CD4-positive, CD25-positive, alpha-beta regulatory T cell (primary cell): ENCODE measurements at regions not wholly inside any gene's neighbourhood (a gene's known extent, or its start where the extent isn't known, plus 50 kb on each side); places are given as distances from the start of the nearest gene placed in this dataset.

Experiments used
- ATAC-seq, 2 donors: fragments of 150-1000 bp; cut with Tn5 transposase; one replicate each; pipeline ENCODE4 v1.10.0; 2021; ENCODE audit warnings: low read depth in 2 of 2, moderate number of reproducible peaks in 2 of 2, moderate library complexity in 1 of 2
- DNase-seq, 3 donors: peaks; one replicate each; pipeline versions ENCODE4 v3.0.0 to v3.0.0-alpha.2; 2012 to 2022; ENCODE audit warnings: mixed read lengths in 1 of 3
- H3K27ac ChIP-seq: one replicate; pipeline ENCODE4 v1.7.0; 2013; ENCODE audit warnings: mild to moderate bottlenecking, low read length; ENCODE audit not compliant: insufficient read depth, poor library complexity, severe bottlenecking
- H3K27me3 ChIP-seq: one replicate; pipeline ENCODE4 v1.7.0; 2013; ENCODE audit warnings: low read length; ENCODE audit not compliant: control insufficient read depth, insufficient read depth
- H3K36me3 ChIP-seq: one replicate; pipeline ENCODE4 v1.7.0; 2013; ENCODE audit warnings: mild to moderate bottlenecking, low read length, moderate library complexity; ENCODE audit not compliant: control insufficient read depth, insufficient read depth
- H3K4me1 ChIP-seq: 2 replicates; pipeline ENCODE4 v1.7.0; 2013; ENCODE audit warnings: mild to moderate bottlenecking, low read length; ENCODE audit not compliant: insufficient read depth, control insufficient read depth, poor library complexity, severe bottlenecking
- H3K4me3 ChIP-seq: one replicate; pipeline ENCODE4 v1.7.0; 2013; ENCODE audit warnings: low read depth, mild to moderate bottlenecking, low read length, moderate library complexity
- H3K9me3 ChIP-seq, 2 experiments: 1 replicate in 1 of 2; 2 replicates in 1 of 2; pipeline ENCODE4 v1.7.0; 2013; ENCODE audit warnings: low read length in 2 of 2, mild to moderate bottlenecking in 1 of 2, moderate library complexity in 1 of 2; ENCODE audit not compliant: control insufficient read depth in 2 of 2
- H3K27ac Mint-ChIP-seq, 3 donors: one replicate each; pipeline ENCODE4 v1.8.0; 2020 to 2022; ENCODE audit warnings: mild to moderate bottlenecking in 3 of 3, mixed read lengths in 3 of 3, moderate library complexity in 2 of 3
- H3K27me3 Mint-ChIP-seq: one replicate; pipeline ENCODE4 v1.8.0; 2022; ENCODE audit warnings: mild to moderate bottlenecking, mixed read lengths
- H3K36me3 Mint-ChIP-seq: one replicate; pipeline ENCODE4 v1.8.0; 2020; ENCODE audit warnings: mixed read lengths
- H3K4me1 Mint-ChIP-seq, 4 donors: one replicate each; pipeline ENCODE4 v1.8.0; 2020 to 2022; ENCODE audit warnings: mixed read lengths in 4 of 4, mild to moderate bottlenecking in 1 of 4
- H3K4me3 Mint-ChIP-seq, 4 donors: one replicate each; pipeline ENCODE4 v1.8.0; 2020 to 2022; ENCODE audit warnings: mild to moderate bottlenecking in 4 of 4, mixed read lengths in 4 of 4, moderate library complexity in 3 of 4
- H3K9me3 Mint-ChIP-seq, 7 donors: one replicate each; pipeline ENCODE4 v1.8.0; 2020 to 2022; ENCODE audit warnings: mixed read lengths in 7 of 7, mild to moderate bottlenecking in 3 of 7, moderate library complexity in 2 of 7

GRCh38 chr7:131147604-131148003 is 180.1 kb upstream of the MKLN1 start:
- no peaks in the 10 kb centered on the region for H3K36me3 ChIP-seq
- Mint-ChIP-seq H3K27me3 (peaks cover 11% of the 10 kb centered on the region), H3K4me1 (no peaks in the 10 kb centered on the region), H3K36me3 (no peaks in the 10 kb centered on the region), H3K9me3 (peaks cover 0 to 4% (median 0%) of the 10 kb centered on the region in 7 donors), H3K4me3 (no peak overlapping the region), H3K27ac (no peak overlapping the region)
- no peaks in the 10 kb centered on the region for H3K4me1 ChIP-seq
- ATAC-seq = no peak
- H3K4me3 ChIP-seq = no peak overlapping the region
- DNase-seq = no peak
- H3K27me3 ChIP-seq = peaks cover 2% of the 10 kb centered on the region
- H3K9me3 ChIP-seq = no peaks in the 10 kb centered on the region
- no peak overlapping the region for H3K27ac ChIP-seq

- Histone ChIP-seq H3K4me1 (no peaks in the 10 kb centered on the region), H3K9me3 (no peaks in the 10 kb centered on the region), H3K36me3 (no peaks in the 10 kb centered on the region), H3K4me3 (no peak overlapping the region), H3K27ac (no peak overlapping the region), H3K27me3 (peaks cover 2% of the 10 kb centered on the region)
- peaks cover 11% of the 10 kb centered on the region for H3K27me3 Mint-ChIP-seq
- H3K9me3 Mint-ChIP-seq = peaks cover 0 to 4% (median 0%) of the 10 kb centered on the region in 7 donors
- H3K36me3 Mint-ChIP-seq = no peaks in the 10 kb centered on the region
- no peak overlapping the region for H3K27ac Mint-ChIP-seq
- no peak for DNase-seq
- ATAC-seq = no peak
- H3K4me3 Mint-ChIP-seq = no peak overlapping the region
- no peaks in the 10 kb centered on the region for H3K4me1 Mint-ChIP-seq
Observed at GRCh38 chr7:131148258-131148657, 179.4 kb upstream of the MKLN1 start.

DNA sequence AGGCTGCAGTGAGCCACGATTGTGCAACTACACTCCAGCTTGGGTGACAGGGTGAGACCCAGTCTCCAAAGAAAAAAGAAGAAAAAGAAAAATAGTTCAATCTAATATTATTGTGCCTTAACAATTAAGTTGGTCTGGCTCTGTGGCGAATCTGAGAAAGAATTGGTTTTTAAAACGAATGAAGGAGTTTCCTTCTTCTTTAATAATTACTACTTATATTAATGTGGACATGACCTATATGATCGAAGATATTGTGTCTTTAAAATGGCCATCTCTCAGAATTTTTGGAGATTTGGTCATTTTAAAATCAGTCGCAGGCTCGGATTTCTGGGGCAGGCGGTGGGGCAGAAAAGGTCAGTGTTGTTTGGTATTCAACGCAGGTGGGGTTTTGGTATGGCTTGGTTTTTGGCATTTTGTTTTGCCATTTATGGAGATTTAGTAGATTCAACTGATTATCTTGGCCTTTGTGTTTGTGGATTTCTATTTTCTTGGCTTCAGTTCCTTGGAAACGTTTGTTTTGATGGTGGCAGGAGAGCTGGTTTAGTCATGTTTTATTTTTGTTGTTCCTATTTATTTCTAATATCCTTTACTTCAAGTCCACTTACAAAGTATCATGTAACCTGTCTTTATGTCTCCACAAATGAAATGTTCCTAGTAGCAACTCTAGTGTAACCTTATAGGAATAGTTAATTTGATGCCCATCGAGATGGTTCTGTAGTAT is 178.8 kb upstream of the MKLN1 start:
- ATAC-seq = no peak

DNA sequence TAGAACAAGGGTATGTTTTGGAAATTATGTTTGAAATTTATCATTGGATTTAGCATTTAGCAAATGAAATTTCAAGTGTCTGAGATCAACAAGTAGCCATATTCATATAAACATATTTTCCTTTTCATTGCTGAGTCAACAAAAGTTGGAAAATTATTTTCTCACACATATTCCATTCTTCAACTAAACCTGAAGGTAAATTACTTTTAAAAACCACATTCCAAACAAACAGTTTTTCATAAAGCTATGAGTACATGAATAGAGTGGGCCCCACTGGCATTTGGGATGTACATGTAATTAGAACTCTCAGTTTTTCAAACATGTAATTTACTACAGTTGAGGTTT is 178.3 kb upstream of the MKLN1 start:
- no peaks in the 10 kb centered on the region for H3K4me1 Mint-ChIP-seq
- no peak overlapping the region for H3K27ac Mint-ChIP-seq
- no peak overlapping the region for H3K27ac ChIP-seq

More for the DNA sequence above, 178.8 kb upstream of the MKLN1 start:
- H3K27me3 ChIP-seq = peaks cover 2% of the 10 kb centered on the region
- Mint-ChIP-seq H3K36me3 (no peaks in the 10 kb centered on the region), H3K27me3 (peaks cover 11% of the 10 kb centered on the region), H3K4me3 (no peak overlapping the region), H3K27ac (no peak overlapping the region), H3K4me1 (no peaks in the 10 kb centered on the region), H3K9me3 (peaks cover 0 to 2% (median 0%) of the 10 kb centered on the region in 7 donors)
- H3K9me3 ChIP-seq = no peaks in the 10 kb centered on the region
- H3K36me3 ChIP-seq = no peaks in the 10 kb centered on the region
- no peaks in the 10 kb centered on the region for H3K4me1 ChIP-seq
- H3K4me3 ChIP-seq = no peak overlapping the region
- no peak for DNase-seq
- H3K27ac ChIP-seq = no peak overlapping the region

GRCh38 chr7:131149840-131150239 is 177.8 kb upstream of the MKLN1 start:
- Histone ChIP-seq H3K27me3 (peaks cover 2% of the 10 kb centered on the region), H3K4me1 (no peaks in the 10 kb centered on the region), H3K27ac (no peak overlapping the region), H3K4me3 (no peak overlapping the region), H3K9me3 (no peaks in the 10 kb centered on the region), H3K36me3 (no peaks in the 10 kb centered on the region)
- Mint-ChIP-seq H3K36me3 (no peaks in the 10 kb centered on the region), H3K4me3 (no peak overlapping the region), H3K4me1 (no peaks in the 10 kb centered on the region), H3K27me3 (peaks cover 11% of the 10 kb centered on the region), H3K27ac (no peak overlapping the region), H3K9me3 (peaks cover 0 to 2% (median 0%) of the 10 kb centered on the region in 7 donors)
- no peak for ATAC-seq
- no peak for DNase-seq

More for the DNA sequence above, 178.3 kb upstream of the MKLN1 start:
- ATAC-seq = no peak
- no peak overlapping the region for H3K4me3 Mint-ChIP-seq
- no peak for DNase-seq
- H3K27me3 Mint-ChIP-seq = peaks cover 11% of the 10 kb centered on the region
- Histone ChIP-seq H3K4me3 (no peak overlapping the region), H3K36me3 (no peaks in the 10 kb centered on the region), H3K4me1 (no peaks in the 10 kb centered on the region), H3K9me3 (no peaks in the 10 kb centered on the region), H3K27me3 (peaks cover 2% of the 10 kb centered on the region)
- H3K36me3 Mint-ChIP-seq = no peaks in the 10 kb centered on the region
- H3K9me3 Mint-ChIP-seq = peaks cover 0 to 2% (median 0%) of the 10 kb centered on the region in 7 donors

- Mint-ChIP-seq H3K4me1 (no peaks in the 10 kb centered on the region), H3K27me3 (peaks cover 11% of the 10 kb centered on the region), H3K9me3 (peaks cover 0 to 2% (median 0%) of the 10 kb centered on the region in 7 donors), H3K4me3 (no peak overlapping the region), H3K27ac (no peak overlapping the region), H3K36me3 (no peaks in the 10 kb centered on the region)
- H3K9me3 ChIP-seq = no peaks in the 10 kb centered on the region
- no peak overlapping the region for H3K4me3 ChIP-seq
- DNase-seq = no peak
- H3K36me3 ChIP-seq = no peaks in the 10 kb centered on the region
- no peak overlapping the region for H3K27ac ChIP-seq
- peaks cover 2% of the 10 kb centered on the region for H3K27me3 ChIP-seq
- no peaks in the 10 kb centered on the region for H3K4me1 ChIP-seq
- ATAC-seq = no peak
Observed at GRCh38 chr7:131151034-131151433, 176.6 kb upstream of the MKLN1 start.

DNA sequence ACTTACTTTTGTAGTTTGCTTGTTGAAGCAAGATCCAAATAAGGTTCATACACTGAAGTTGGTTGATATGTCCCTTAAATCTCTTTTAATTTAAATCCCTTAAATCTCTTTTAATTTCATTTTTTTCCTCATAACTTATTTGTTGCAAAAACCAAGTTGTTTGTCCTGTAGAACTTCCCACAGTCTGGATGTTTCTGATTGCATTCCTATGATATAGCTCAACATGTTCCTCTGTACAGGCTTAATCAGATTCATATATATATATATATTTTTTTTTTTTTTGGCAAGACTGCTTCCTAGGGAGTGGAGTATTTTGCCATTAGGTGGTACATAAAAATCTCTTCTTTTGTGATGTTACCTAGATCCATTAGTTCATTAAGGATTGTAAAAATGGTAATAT is 174.9 kb upstream of the MKLN1 start:
- H3K4me3 ChIP-seq = no peak overlapping the region
- peaks cover 2% of the 10 kb centered on the region for H3K27me3 ChIP-seq
- Mint-ChIP-seq H3K4me3 (no peak overlapping the region), H3K4me1 (peaks cover 0 to 3% (median 0%) of the 10 kb centered on the region in 4 donors), H3K27me3 (peaks cover 12% of the 10 kb centered on the region), H3K9me3 (peaks cover 0 to 2% (median 0%) of the 10 kb centered on the region in 7 donors), H3K27ac (no peak overlapping the region), H3K36me3 (no peaks in the 10 kb centered on the region)
- ATAC-seq (no peak), DNase-seq (no peak)
- no peaks in the 10 kb centered on the region for H3K36me3 ChIP-seq
- H3K4me1 ChIP-seq = no peaks in the 10 kb centered on the region
- no peak overlapping the region for H3K27ac ChIP-seq
- H3K9me3 ChIP-seq = no peaks in the 10 kb centered on the region

DNA sequence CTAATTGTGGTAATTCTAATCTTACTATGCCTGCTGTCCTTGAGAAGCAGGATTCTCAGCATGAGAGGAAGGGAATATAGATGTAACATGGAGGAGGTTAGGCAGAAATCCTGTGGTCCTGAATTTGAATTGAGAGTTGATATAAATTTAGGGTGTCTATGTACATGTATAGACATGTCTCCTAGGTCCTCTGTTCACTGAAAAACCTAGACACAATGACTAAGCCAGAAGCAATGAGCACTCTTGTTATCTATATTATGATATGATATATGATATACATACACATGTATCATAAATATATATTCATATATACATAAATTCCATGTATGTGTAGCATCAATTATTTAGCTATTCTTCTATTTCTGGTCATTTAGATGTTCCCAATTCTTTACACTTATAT is 173.3 kb upstream of the MKLN1 start:
- H3K27ac ChIP-seq = no peak overlapping the region
- no peak overlapping the region for H3K4me3 Mint-ChIP-seq
- no peak overlapping the region for H3K4me3 ChIP-seq
- H3K4me1 ChIP-seq = no peaks in the 10 kb centered on the region
- H3K9me3 ChIP-seq = no peaks in the 10 kb centered on the region
- peaks cover 13% of the 10 kb centered on the region for H3K27me3 Mint-ChIP-seq
- H3K36me3 Mint-ChIP-seq = no peaks in the 10 kb centered on the region
- no peaks in the 10 kb centered on the region for H3K36me3 ChIP-seq
- peaks cover 0 to 3% (median 0%) of the 10 kb centered on the region in 7 donors for H3K9me3 Mint-ChIP-seq
- H3K4me1 Mint-ChIP-seq = peaks cover 0 to 3% (median 0%) of the 10 kb centered on the region in 4 donors
- no peak overlapping the region for H3K27ac Mint-ChIP-seq
- H3K27me3 ChIP-seq = peaks cover 2% of the 10 kb centered on the region
- ATAC-seq (no peak), DNase-seq (no peak)
